Activated naive CD4-positive, alpha-beta T cell (primary cell): ENCODE measurements at regions not wholly inside any gene's neighbourhood (a gene's known extent, or its start where the extent isn't known, plus 50 kb on each side); places are given as distances from the start of the nearest gene placed in this dataset.

Experiments
- DNase-seq, 4 experiments: peaks; one replicate each; lab custom pipeline; 2025; lab: John Stamatoyannopoulos, UW

DNA sequence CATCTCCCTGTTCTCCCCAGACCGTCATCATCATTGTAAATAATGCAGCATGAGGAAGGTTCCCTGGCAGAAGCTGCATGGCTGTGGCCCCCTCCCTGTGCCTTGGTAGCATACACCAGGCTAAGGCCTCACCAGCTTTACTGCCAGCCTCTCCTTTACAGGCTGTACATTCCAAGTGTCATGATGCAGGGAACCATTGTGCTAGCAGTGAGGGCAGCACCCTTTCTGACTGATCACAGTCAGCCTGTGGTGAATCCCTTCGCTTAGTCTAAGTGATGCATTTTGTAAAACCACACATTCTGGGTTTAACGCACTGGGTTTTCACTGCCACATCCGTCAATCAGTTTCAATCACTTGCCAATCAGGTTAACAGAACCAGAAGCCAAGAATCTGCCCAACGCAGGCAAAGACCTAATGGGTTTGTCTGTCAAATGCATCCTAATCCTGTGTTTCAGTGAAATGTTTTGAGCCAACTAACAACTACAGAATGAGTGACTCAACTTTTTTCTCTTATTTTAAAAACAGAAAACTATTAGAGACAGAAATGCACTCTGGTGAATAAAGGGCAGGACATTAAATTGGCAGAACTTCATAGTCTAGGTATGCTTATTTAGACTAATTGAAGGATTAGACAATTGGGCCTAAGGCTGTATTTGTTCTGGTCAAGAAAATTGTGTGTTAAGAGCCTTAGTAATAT, 225.9 kb upstream of the DPH6 start:
- no peak for DNase-seq

DNA sequence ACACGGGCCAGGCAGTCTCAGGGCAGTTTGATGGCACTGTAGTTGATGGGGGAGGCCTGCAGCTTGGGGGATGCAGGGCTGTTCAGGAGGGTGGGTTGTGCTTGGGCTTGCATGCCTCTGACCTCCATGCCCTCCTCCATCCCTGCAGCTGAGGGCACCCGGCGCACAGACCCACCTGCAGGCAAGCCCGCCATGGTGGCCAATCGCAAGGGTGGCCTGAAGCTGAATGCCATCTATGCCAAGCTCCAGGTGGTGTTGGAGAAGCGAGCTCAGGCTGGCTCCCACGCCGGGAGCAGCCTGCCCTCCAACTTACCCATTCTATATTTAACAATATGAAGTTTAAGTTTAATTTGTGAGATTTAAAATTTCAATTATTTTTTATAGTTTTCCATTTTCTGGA, 228.7 kb upstream of the DPH6 start:
- DNase-seq: no peak

- no peak for DNase-seq
Measured at GRCh38 chr15:35775471-35775870, 229.5 kb upstream of the DPH6 start.

DNA sequence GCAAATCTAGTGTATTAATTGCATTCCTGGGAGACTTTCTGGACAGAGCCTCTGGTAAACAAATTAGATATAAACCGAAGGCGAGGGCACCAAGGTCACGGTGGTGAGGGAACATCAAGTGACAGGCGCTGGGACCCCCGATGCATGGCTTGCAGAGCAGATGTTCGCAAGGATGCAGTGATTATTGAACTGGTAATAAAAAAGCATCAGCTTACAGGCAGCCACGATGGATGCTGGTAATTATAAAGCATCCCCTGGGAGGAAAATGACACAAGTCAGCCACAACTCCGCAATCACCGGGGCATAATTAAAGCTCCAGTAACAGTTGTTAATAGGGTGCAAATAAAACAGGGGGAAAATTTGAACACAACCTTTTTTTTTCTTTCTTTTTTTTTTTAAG, 231.1 kb upstream of the DPH6 start:
- no peak for DNase-seq

GRCh38 chr15:35783203-35783602, 237.2 kb upstream of the DPH6 start:
- DNase-seq: no peak

- no peak for DNase-seq
Measured at GRCh38 chr15:35784745-35785144, 238.8 kb upstream of the DPH6 start.

DNA sequence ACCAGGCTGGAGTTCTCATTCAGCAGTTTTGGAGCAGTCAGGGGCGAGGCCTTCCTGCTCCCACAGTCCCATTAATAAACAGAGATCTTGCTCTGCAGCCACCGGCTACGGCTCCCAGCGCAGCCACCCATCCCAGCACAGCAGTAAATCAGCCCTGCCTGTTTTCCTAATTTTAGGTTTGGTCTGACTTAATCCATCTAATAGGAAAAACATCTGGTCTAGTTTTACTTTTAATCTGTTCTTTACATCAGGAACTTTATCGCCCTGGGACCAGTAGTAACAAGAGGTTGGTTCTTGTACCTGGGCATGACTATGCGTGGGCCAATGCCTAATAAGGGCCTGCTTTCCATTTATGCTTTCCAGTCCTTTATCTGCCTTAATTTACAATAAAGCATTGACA, 264.0 kb upstream of the DPH6 start:
- no peak for DNase-seq

- DNase-seq: no peak
Measured at GRCh38 chr15:35813573-35813972, 267.6 kb upstream of the DPH6 start.

- DNase-seq: no peak
Measured at GRCh38 chr15:35818846-35819245, 272.9 kb upstream of the DPH6 start.

- no peak for DNase-seq
Measured at GRCh38 chr15:35822153-35822552, 276.2 kb upstream of the DPH6 start.

DNA sequence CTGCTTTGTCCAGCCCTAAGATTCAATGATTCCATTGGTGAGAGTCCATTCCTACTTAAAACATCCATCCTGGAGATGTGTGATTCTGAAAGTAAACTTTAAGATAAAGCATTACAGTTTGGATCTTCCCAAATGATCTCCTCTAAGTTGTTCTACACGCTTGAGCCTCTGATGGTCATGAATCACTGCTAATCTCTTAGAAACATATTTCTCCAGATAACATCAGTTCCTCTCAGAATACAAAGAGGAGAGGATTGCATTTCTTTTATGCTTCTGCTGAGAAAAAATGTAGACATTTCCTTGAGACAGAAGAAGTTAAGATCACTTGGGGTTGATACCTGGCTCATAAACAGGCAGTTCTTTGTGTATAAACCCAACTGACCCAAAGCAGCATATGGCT, 281.2 kb upstream of the DPH6 start:
- no peak for DNase-seq

GRCh38 chr15:35827911-35828310, 281.9 kb upstream of the DPH6 start:
- DNase-seq: no peak

GRCh38 chr15:35833581-35833980, 287.6 kb upstream of the DPH6 start:
- no peak for DNase-seq

GRCh38 chr15:35834216-35834830, 288.4 kb upstream of the DPH6 start:
- no peak for DNase-seq

DNA sequence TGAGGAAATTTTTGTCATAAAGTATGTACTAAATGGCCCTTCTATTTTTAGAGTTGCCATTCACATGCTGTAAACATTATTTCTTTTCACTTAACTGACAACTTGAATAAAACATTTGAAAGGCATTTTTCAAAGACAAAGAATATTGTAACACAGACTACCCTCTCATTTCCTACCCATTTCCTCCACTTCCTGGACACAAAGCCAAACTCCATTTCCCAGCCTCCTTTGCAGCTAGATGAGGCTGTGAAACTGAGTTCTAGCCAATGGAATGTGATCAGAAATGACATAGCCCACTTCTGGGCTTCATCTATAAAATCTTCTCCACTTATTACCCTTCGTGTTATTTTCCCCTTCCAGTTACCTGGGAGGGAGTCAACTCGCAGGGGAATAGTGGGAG, 288.9 kb upstream of the DPH6 start:
- no peak for DNase-seq

- DNase-seq: no peak
Measured at GRCh38 chr15:35838424-35839111, 292.6 kb upstream of the DPH6 start.

GRCh38 chr15:35842631-35843030, 296.7 kb upstream of the DPH6 start:
- no peak for DNase-seq

GRCh38 chr15:35843498-35843897, 297.5 kb upstream of the DPH6 start:
- DNase-seq: no peak

DNA sequence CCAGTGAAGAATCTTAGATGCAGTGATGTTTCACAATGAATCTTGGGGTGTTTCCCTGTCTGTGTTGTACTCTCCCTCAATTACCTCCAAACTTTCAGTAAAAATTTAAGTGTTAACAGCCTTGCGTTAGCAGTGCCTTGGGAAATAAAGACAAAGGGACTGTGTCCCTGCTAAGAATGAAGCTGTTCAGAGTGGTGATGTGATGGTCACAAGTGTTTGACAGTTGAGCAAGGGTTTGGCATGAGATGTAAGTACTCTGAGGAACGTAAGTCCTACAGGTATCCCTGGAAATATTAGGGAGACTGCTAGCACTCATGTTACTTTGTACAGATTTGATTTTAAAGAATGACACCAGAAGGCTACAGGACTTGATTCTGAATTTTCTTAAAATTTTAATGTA, 304.3 kb upstream of the DPH6 start:
- DNase-seq: no peak

DNA sequence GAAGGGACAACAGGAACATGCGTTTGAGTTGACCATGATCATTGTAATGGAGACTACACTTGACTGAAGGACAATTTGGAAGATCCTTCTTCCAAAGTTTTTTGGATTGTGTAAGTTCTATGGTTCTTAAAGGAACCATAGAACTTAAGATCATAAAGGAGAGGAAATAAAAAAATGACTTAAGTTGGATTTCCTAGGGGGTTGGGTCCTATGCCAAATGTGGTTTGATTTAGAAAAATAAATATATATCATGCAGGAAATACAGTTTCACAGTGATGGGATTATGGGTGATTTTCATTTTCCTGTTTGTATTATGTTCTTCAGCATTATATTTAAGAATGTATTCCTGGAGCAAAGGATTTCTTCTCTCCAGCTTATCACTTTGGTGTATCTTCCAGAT, 305.5 kb upstream of the DPH6 start:
- DNase-seq: no peak

- no peak for DNase-seq
Measured at GRCh38 chr15:35852818-35853624, 307.1 kb upstream of the DPH6 start.

GRCh38 chr15:35854316-35854715, 308.4 kb upstream of the DPH6 start:
- DNase-seq: no peak
